ENCODE measurements at regions not wholly inside any gene's neighbourhood (a gene's known extent, or its start where the extent isn't known, plus 50 kb on each side); places are given as distances from the start of the nearest gene placed in this dataset.

GRCh38 chr1:198472997-198473396 is 67.5 kb downstream of the ATP6V1G3 start:
- no peak for DNase-seq

GRCh38 chr1:198472119-198472518 is 68.4 kb downstream of the ATP6V1G3 start:
- DNase-seq = no peak

GRCh38 chr1:198467907-198468306 is 72.6 kb downstream of the ATP6V1G3 start:
- no peak for DNase-seq

- DNase-seq = no peak
Observed at GRCh38 chr1:198467342-198467741, 73.1 kb downstream of the ATP6V1G3 start.

- peak; percentile 54 for DNase-seq
Observed at GRCh38 chr1:198465201-198466144, 75.0 kb downstream of the ATP6V1G3 start.

GRCh38 chr1:198463709-198464108 is 76.8 kb downstream of the ATP6V1G3 start:
- DNase-seq = no peak

GRCh38 chr1:198462365-198463019 is 78.0 kb downstream of the ATP6V1G3 start:
- DNase-seq = no peak

GRCh38 chr1:198455966-198456365 is 84.5 kb downstream of the ATP6V1G3 start:
- no peak for DNase-seq

GRCh38 chr1:198449727-198450433 is 90.6 kb downstream of the ATP6V1G3 start:
- no peak for DNase-seq

GRCh38 chr1:198449261-198449660 is 91.2 kb downstream of the ATP6V1G3 start:
- DNase-seq = no peak

- DNase-seq = no peak
Observed at GRCh38 chr1:198447468-198447867, 93.0 kb downstream of the ATP6V1G3 start.

GRCh38 chr1:198445872-198446271 is 94.6 kb downstream of the ATP6V1G3 start:
- no peak for DNase-seq

- DNase-seq = no peak
Observed at GRCh38 chr1:198444792-198445191, 95.7 kb downstream of the ATP6V1G3 start.

- no peak for DNase-seq
Observed at GRCh38 chr1:198443365-198444233, 96.9 kb downstream of the ATP6V1G3 start.

GRCh38 chr1:198440842-198441241 is 99.6 kb downstream of the ATP6V1G3 start:
- DNase-seq = no peak

- no peak for DNase-seq
Observed at GRCh38 chr1:198437332-198437731, 103.1 kb downstream of the ATP6V1G3 start.

- no peak for DNase-seq
Observed at GRCh38 chr1:198436276-198436675, 104.2 kb downstream of the ATP6V1G3 start.

GRCh38 chr1:198435056-198435455 is 105.4 kb downstream of the ATP6V1G3 start:
- no peak for DNase-seq

- no peak for DNase-seq
Observed at GRCh38 chr1:198424441-198424840, 116.0 kb downstream of the ATP6V1G3 start.

GRCh38 chr1:198423673-198424072 is 116.8 kb downstream of the ATP6V1G3 start:
- no peak for DNase-seq

GRCh38 chr1:198417039-198417438 is 123.4 kb downstream of the ATP6V1G3 start:
- no peak for DNase-seq

- no peak for DNase-seq
Observed at GRCh38 chr1:198416296-198416695, 124.2 kb downstream of the ATP6V1G3 start.
